ENCODE measurements at regions not wholly inside any gene's neighbourhood (a gene's known extent, or its start where the extent isn't known, plus 50 kb on each side); places are given as distances from the start of the nearest gene placed in this dataset.

DNA sequence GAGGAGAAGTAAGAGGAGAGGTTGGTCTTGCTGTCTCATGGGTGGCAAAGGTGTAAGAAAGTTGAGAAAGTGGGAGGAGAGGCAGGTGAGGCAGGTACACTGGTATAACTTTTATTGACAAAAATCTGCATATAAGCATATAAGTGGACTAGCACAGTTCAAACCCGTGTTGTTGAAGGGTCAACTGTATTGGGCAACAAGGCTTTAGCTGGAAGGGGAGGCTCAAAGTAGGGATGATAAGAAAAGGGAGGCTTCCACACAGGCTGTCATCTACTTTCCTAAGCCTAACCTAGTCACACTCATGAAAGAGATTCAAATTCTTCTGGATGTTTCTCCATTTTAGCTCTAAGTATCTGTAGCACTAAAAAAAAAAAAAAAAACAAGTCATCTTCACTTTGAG is 188.1 kb upstream of the SEMA6D start:
- TF ChIP-seq, protein P1, sequence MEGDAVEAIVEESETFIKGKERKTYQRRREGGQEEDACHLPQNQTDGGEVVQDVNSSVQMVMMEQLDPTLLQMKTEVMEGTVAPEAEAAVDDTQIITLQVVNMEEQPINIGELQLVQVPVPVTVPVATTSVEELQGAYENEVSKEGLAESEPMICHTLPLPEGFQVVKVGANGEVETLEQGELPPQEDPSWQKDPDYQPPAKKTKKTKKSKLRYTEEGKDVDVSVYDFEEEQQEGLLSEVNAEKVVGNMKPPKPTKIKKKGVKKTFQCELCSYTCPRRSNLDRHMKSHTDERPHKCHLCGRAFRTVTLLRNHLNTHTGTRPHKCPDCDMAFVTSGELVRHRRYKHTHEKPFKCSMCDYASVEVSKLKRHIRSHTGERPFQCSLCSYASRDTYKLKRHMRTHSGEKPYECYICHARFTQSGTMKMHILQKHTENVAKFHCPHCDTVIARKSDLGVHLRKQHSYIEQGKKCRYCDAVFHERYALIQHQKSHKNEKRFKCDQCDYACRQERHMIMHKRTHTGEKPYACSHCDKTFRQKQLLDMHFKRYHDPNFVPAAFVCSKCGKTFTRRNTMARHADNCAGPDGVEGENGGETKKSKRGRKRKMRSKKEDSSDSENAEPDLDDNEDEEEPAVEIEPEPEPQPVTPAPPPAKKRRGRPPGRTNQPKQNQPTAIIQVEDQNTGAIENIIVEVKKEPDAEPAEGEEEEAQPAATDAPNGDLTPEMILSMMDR (IDR thresholded peaks at IDR 0.05), result no peak
- Mint-ChIP-seq H3K9me3 (no peaks in the 10 kb centered on the region), H3K36me3 (ENCODE audit: low read depth) (no peaks in the 10 kb centered on the region), H3K27me3 (ENCODE audit: low read depth, poor library complexity) (peaks cover 3% of the 10 kb centered on the region), H3K27ac (no peak overlapping the region), H3K4me3 (no peak overlapping the region), H3K4me1 (peaks cover 7% of the 10 kb centered on the region)
- DNase-seq, result no peak

DNA sequence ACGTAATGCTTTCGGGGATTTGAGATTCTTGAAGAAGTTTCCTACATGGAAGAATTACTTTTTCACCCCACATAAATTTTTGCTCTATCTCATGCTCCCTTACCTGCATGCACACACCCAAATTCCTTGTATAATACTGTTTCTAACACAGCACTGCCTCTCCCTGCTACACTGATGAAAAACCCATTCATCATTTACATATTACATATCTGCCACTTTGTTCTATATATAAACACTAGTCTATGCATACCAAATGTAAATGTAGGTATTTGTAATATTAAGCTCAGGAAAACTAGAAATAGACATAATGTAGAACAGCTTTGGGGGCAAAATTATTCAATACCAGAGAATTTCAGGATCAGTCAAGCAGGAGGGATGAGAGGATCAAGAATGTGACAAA is 182.6 kb upstream of the SEMA6D start:
- Mint-ChIP-seq H3K9me3 (no peaks in the 10 kb centered on the region), H3K27me3 (ENCODE audit: low read depth, poor library complexity) (no peaks in the 10 kb centered on the region), H3K36me3 (ENCODE audit: low read depth) (no peaks in the 10 kb centered on the region), H3K4me1 (peaks cover 7% of the 10 kb centered on the region), H3K4me3 (no peak overlapping the region), H3K27ac (no peak overlapping the region)
- TF ChIP-seq, protein P1 (IDR thresholded peaks at IDR 0.05), result no peak
- no peak for DNase-seq

DNA sequence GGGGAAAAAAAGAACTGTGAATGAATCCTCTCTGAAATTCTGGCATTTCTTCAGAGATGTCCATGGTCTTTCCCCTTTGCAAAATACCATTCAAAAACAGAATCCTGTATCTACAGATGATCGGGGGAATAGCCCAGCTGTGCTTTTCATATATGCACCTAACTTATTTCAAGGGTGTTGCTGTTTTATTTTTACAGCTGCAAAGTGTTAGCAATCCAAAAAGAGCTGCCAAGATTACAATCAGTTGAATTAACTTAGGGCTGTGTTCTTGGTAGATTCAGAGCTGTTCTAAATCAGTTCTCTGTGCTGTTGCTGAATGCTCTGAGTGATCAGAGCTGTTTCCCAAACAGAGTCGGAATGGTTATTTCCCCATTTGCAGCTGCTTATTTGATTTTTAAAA is 175.7 kb upstream of the SEMA6D start:
- TF ChIP-seq, protein P1 (IDR thresholded peaks at IDR 0.05), result no peak

DNA sequence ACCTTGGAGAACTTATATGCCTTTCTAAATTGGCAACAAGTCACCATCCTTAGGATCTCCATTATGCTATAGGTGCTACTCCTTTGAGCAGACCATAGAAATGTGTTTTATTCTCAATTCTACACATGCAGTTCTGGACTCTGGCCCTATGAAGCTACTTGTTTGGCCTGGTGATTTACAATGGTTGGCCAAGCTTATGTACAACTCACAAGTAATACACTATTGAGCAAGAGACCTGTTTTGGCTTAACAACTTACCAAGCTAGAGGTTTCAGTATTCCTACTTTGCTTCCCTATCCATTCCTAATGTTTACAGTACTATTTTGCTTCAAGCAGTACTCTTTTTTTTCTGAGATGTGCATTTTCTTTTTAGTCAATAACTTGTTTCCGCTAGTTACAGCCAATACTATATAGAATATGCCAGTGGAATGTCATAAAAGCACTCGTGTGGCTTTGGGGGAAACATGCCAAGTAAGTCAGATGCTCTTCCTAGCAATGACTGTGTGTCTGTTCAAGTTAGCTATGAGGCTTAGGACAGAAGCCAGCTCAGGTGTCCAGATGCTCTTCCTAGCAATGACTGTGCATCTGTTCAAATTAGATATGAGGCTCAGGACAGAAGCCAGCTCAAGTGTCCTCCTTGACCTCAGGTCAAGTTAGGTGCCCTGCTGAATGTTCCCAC is 174.9 kb upstream of the SEMA6D start:
- Mint-ChIP-seq H3K4me1 (no peaks in the 10 kb centered on the region), H3K27ac (no peak overlapping the region), H3K4me3 (no peak overlapping the region), H3K36me3 (ENCODE audit: low read depth) (no peaks in the 10 kb centered on the region), H3K9me3 (peaks cover 5% of the 10 kb centered on the region), H3K27me3 (ENCODE audit: low read depth, poor library complexity) (peaks cover 3% of the 10 kb centered on the region)
- TF ChIP-seq, protein P1 (IDR thresholded peaks at IDR 0.05), result no peak
- DNase-seq, result no peak

More for the DNA sequence above, 175.7 kb upstream of the SEMA6D start:
- no peaks in the 10 kb centered on the region for H3K4me1 Mint-ChIP-seq
- H3K27ac Mint-ChIP-seq, result no peak overlapping the region
- peaks cover 3% of the 10 kb centered on the region for H3K27me3 Mint-ChIP-seq (ENCODE audit: low read depth, poor library complexity)
- no peaks in the 10 kb centered on the region for H3K36me3 Mint-ChIP-seq (ENCODE audit: low read depth)
- DNase-seq, result no peak
- H3K4me3 Mint-ChIP-seq, result no peak overlapping the region
- H3K9me3 Mint-ChIP-seq, result peaks cover 5% of the 10 kb centered on the region

DNA sequence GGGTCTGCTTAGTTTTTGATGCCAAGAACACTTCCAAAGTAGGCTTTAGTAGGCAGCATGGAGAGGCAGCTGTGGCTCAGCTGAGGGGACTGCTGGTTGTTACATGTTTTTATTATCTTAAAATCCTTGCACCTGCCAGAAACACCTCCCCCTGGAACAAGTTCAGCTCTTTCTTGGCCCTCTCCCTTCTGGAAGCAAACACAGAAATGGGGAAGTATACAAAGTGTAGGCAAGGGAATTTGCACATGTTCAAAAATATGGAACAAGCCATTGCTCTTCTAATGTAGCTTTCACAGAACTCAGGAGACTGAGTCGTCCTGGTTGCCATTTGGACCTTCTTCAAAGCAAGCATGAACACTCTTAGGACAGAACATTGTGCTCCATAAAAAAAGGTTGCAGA is 169.1 kb upstream of the SEMA6D start:
- Mint-ChIP-seq H3K27me3 (ENCODE audit: low read depth, poor library complexity) (no peaks in the 10 kb centered on the region), H3K9me3 (peaks cover 2% of the 10 kb centered on the region), H3K4me3 (no peak overlapping the region), H3K4me1 (peaks cover 4% of the 10 kb centered on the region), H3K27ac (no peak overlapping the region), H3K36me3 (ENCODE audit: low read depth) (no peaks in the 10 kb centered on the region)
- DNase-seq, result no peak
- TF ChIP-seq, protein P1 (IDR thresholded peaks at IDR 0.05), result no peak

DNA sequence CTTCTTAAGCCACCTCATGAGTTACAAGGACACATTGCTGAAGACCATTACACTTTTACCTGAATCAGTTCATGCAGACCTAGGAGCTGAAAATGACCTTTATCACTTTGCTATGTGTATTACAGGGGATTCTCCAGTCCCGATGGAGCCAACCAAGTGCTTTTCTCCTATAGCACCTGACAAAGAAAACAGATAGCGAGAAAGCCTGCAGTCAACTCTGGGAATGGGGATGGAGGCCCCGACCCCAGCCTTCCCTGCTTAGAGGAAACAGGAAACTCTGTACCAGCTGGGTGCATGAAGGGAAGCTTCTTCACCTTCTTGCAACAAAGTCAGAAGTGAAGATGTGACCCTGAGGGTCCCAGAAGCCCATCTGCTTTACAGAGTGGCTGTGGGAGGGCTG is 168.3 kb upstream of the SEMA6D start:
- Mint-ChIP-seq H3K27ac (no peak overlapping the region), H3K9me3 (no peaks in the 10 kb centered on the region), H3K4me3 (no peak overlapping the region), H3K27me3 (ENCODE audit: low read depth, poor library complexity) (no peaks in the 10 kb centered on the region), H3K4me1 (peaks cover 4% of the 10 kb centered on the region), H3K36me3 (ENCODE audit: low read depth) (no peaks in the 10 kb centered on the region)
- TF ChIP-seq, protein P1 (IDR thresholded peaks at IDR 0.05), result no peak
- no peak for DNase-seq

Data from nephron progenitor cell (in vitro differentiated cells).